SK-N-SH treated with all-trans-retinoic acid at 6 μM for 48 hours (cell line): ENCODE measurements at regions not wholly inside any gene's neighbourhood (a gene's known extent, or its start where the extent isn't known, plus 50 kb on each side); places are given as distances from the start of the nearest gene placed in this dataset.

Experiments
- ATAC-seq: fragments of 200-7000 bp; cut with Tn5 transposase; 3 replicates; pipeline ENCODE4 v1.9.1; 2020; ENCODE audit warnings: mild to moderate bottlenecking, moderate library complexity
- BACH2 ChIP-seq: fragments of 250-450 bp; sonication (Bioruptor Pico); IDR thresholded peaks from 2 replicates; pipeline ENCODE4 v1.9.0; 2021; ENCODE audit warnings: mild to moderate bottlenecking, borderline replicate concordance
- CSDC2 ChIP-seq: fragments of 250-450 bp; sonication (Bioruptor Pico); IDR thresholded peaks from 2 replicates; pipeline ENCODE4 v1.5.0; 2020; ENCODE audit warnings: mild to moderate bottlenecking, moderate library complexity
- CSRNP3 ChIP-seq: fragments of 250-450 bp; sonication (Bioruptor Pico); IDR thresholded peaks from 2 replicates; pipeline ENCODE4 v1.5.1; 2021; ENCODE audit warnings: mild to moderate bottlenecking, moderate library complexity
- ESRRG ChIP-seq: fragments of 250-450 bp; sonication (Bioruptor Pico); IDR thresholded peaks from 2 replicates; pipeline ENCODE4 v1.6.1; 2021; ENCODE audit warnings: mild to moderate bottlenecking
- GLIS3 ChIP-seq: fragments of 250-450 bp; sonication (Bioruptor Pico); IDR thresholded peaks from 2 replicates; pipeline ENCODE4 v1.5.0; 2020; ENCODE audit warnings: mild to moderate bottlenecking, moderate library complexity
- ISL1 ChIP-seq: fragments of 250-450 bp; sonication (Bioruptor Pico); IDR thresholded peaks from 2 replicates; pipeline ENCODE4 v2.1.2; 2022; ENCODE audit warnings: mild to moderate bottlenecking, moderate library complexity
- PATZ1 ChIP-seq: fragments of 250-450 bp; sonication (Bioruptor Pico); IDR thresholded peaks from 2 replicates; pipeline ENCODE4 v1.8.0; 2020; ENCODE audit warnings: mild to moderate bottlenecking, moderate library complexity, borderline replicate concordance
- PPARA ChIP-seq: fragments of 250-450 bp; sonication (Bioruptor Pico); IDR thresholded peaks from 2 replicates; pipeline ENCODE4 v1.5.0; 2020; ENCODE audit warnings: mild to moderate bottlenecking, borderline replicate concordance
- RARB ChIP-seq: fragments of 250-450 bp; sonication (Bioruptor Pico); IDR thresholded peaks from 2 replicates; pipeline ENCODE4 v1.8.0; 2021; ENCODE audit warnings: mild to moderate bottlenecking, moderate library complexity
- SNAI2 ChIP-seq: fragments of 250-450 bp; sonication (Bioruptor Pico); IDR thresholded peaks from 2 replicates; pipeline ENCODE4 v1.5.0; 2020; ENCODE audit warnings: mild to moderate bottlenecking, moderate library complexity
- TCF4 ChIP-seq: fragments of 250-450 bp; sonication (Bioruptor Pico); IDR thresholded peaks from 2 replicates; pipeline ENCODE4 v1.8.0; 2021; ENCODE audit warnings: mild to moderate bottlenecking, moderate library complexity, borderline replicate concordance
- TOX ChIP-seq: fragments of 250-450 bp; sonication (Bioruptor Pico); IDR thresholded peaks from 2 replicates; pipeline ENCODE4 v1.8.0; 2021; ENCODE audit warnings: mild to moderate bottlenecking, moderate library complexity, borderline replicate concordance
- ZC3H10 ChIP-seq: fragments of 250-450 bp; sonication (Bioruptor Pico); IDR thresholded peaks from 2 replicates; pipeline ENCODE4 v1.5.1; 2021; ENCODE audit warnings: mild to moderate bottlenecking, moderate library complexity
- ZFP3 ChIP-seq: fragments of 250-450 bp; sonication (Bioruptor Pico); IDR thresholded peaks from 2 replicates; pipeline ENCODE4 v1.5.0; 2020; ENCODE audit warnings: mild to moderate bottlenecking, moderate library complexity
- ZFP30 ChIP-seq: fragments of 450-650 bp; formaldehyde crosslinking; IDR thresholded peaks from 2 replicates; pipeline ENCODE4 v1.5.0; 2022; ENCODE audit warnings: mild to moderate bottlenecking, moderate library complexity
- ZNF565 ChIP-seq: fragments of 450-650 bp; formaldehyde crosslinking; conservative IDR thresholded peaks from 2 replicates; pipeline ENCODE4 v1.5.0; 2020; ENCODE audit warnings: low read depth, mild to moderate bottlenecking, moderate library complexity
- ZNF70 ChIP-seq: fragments of 450-650 bp; formaldehyde crosslinking; IDR thresholded peaks from 2 replicates; pipeline ENCODE4 v1.5.0; 2020; ENCODE audit warnings: mild to moderate bottlenecking, moderate library complexity
- TF ChIP-seq, protein P1 (sequence below): fragments of 250-450 bp; sonication (Bioruptor Pico); IDR thresholded peaks from 2 replicates; pipeline ENCODE4 v1.5.1; 2020; ENCODE audit warnings: low read depth, mild to moderate bottlenecking, moderate library complexity

GRCh38 chr9:107749787-107750444 is 260.3 kb upstream of the KLF4 start:
- ATAC-seq: peak; percentile 90
- no peak for TF ChIP-seq PATZ1
- TF ChIP-seq ZFP3 (CRISPR knock-in tag): no peak
- TF ChIP-seq ZNF565 (CRISPR knock-in tag): no peak
- no peak for TF ChIP-seq ZFP30 (CRISPR knock-in tag)
- no peak for TF ChIP-seq CSRNP3
- no peak for TF ChIP-seq ZNF70 (CRISPR knock-in tag)
- TF ChIP-seq ISL1 (CRISPR knock-in tag): no peak
- no peak for TF ChIP-seq GLIS3 (CRISPR knock-in tag)

- no peak for ATAC-seq
- TF ChIP-seq BACH2 (CRISPR knock-in tag) (no peak), ZNF565 (CRISPR knock-in tag) (no peak), ZFP3 (CRISPR knock-in tag) (no peak), CSDC2 (no peak), ZFP30 (CRISPR knock-in tag) (no peak), ZC3H10 (no peak), TOX (CRISPR knock-in tag) (no peak), CSRNP3 (no peak), RARB (no peak)
- TF ChIP-seq, protein P1, sequence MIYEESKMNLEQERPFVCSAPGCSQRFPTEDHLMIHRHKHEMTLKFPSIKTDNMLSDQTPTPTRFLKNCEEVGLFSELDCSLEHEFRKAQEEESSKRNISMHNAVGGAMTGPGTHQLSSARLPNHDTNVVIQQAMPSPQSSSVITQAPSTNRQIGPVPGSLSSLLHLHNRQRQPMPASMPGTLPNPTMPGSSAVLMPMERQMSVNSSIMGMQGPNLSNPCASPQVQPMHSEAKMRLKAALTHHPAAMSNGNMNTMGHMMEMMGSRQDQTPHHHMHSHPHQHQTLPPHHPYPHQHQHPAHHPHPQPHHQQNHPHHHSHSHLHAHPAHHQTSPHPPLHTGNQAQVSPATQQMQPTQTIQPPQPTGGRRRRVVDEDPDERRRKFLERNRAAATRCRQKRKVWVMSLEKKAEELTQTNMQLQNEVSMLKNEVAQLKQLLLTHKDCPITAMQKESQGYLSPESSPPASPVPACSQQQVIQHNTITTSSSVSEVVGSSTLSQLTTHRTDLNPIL (CRISPR knock-in tag): no peak
- TF ChIP-seq, all 23 proteins: peak for 0
These were observed 255.3 kb upstream of the KLF4 start for GRCh38 chr9:107744873-107745272.

DNA sequence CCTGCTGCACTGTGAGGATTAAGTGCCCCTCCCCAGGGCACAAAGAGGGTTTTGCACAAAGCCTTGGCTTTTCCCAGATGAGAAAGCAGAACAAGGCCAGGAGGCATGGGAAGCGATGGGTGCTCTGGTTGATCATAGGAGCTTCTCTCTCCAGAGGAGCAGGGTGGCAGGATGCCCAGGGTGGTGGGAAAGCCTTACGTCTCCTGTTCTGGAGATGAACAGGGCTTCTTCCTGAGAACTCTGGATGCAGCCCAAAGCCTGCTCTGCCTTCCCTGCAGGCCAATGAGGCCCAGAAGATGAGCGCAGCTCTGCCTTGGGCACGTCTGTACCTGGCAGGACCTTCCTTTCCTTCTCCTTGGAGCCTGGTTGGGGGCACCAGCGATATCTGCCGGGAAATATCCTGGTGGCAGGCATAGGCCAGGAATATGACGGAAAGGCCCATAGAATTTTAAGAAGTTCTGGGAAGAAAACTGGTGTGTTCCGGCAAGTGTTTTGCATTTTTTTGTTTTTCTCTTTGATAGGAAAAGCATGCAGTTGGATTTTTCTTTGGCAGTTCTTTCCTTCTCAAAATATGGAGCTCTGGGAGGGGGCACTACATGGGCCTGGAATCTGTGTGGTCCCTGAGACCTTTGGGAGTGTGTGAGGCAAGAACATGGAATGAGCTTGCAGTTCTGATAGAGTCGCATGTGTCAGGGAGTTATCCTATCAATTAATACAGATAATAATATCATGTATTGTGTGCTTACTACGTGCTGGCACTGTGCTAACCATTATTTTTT is 253.2 kb upstream of the KLF4 start:
- no peak for ATAC-seq
- no peak for TF ChIP-seq ZFP3 (CRISPR knock-in tag)
- TF ChIP-seq PPARA: no peak
- no peak for TF ChIP-seq ESRRG (CRISPR knock-in tag)
- TF ChIP-seq RARB: no peak
- no peak for TF ChIP-seq TCF4
- TF ChIP-seq ZNF70 (CRISPR knock-in tag): no peak
- no peak for TF ChIP-seq SNAI2 (CRISPR knock-in tag)
- no peak for TF ChIP-seq ZNF565 (CRISPR knock-in tag)
- no peak for TF ChIP-seq CSRNP3
- no peak for TF ChIP-seq BACH2 (CRISPR knock-in tag)
- no peak for TF ChIP-seq ZFP30 (CRISPR knock-in tag)
- TF ChIP-seq GLIS3 (CRISPR knock-in tag): no peak
